ENCODE measurements at regions not wholly inside any gene's neighbourhood (a gene's known extent, or its start where the extent isn't known, plus 50 kb on each side); places are given as distances from the start of the nearest gene placed in this dataset.

DNA sequence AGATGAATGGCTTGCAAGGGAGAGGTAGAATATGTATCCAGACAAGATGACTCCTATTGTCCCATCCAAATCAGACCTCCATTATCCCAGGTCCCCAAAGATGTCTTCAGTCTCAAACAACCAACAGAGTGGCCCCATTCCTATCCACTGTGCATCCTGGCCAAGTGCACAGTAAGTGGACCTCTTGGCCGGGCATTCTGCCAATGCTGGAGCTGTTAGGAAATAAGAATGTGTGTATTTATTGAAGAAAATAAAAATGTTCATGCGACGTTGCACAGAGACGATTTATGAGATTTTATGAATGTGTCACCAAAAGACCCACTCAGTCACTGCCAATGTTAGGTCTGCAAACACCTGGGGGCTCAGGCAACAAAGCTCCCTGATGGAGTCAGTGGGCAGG is 196.0 kb downstream of the MAFB start:
- Histone ChIP-seq H3K4me1 (ENCODE audit: control insufficient read depth in 2 of 2, insufficient read depth in 2 of 2, low read length in 2 of 2) (no peaks in the 10 kb centered on the region), H3K4me3 (ENCODE audit: low read length) (no peak overlapping the region), H3K27ac (ENCODE audit: low read depth, low read length) (no peak overlapping the region), H3K27me3 (ENCODE audit: control insufficient read depth in 2 of 2, insufficient read depth in 2 of 2, low read length in 2 of 2) (no peaks in the 10 kb centered on the region), H3K9me3 (ENCODE audit: control insufficient read depth in 2 of 3, low read length in 3 of 3) (no peaks in the 10 kb centered on the region), H3K36me3 (ENCODE audit: control insufficient read depth in 2 of 3, insufficient read depth in 3 of 3, low read length in 3 of 3) (no peaks in the 10 kb centered on the region)
- H3K4me1 Mint-ChIP-seq = peaks cover 0 to 4% (median 0%) of the 10 kb centered on the region in 7 donors
- H3K4me3 Mint-ChIP-seq = no peak overlapping the region
- POLR2A ChIA-PET = no interaction called here
- H3K9me3 Mint-ChIP-seq = peaks cover 0 to 4% (median 0%) of the 10 kb centered on the region in 11 donors
- intact Hi-C loops (cut with micrococcal nuclease) = no loop called here
- no peaks in the 10 kb centered on the region for H3K36me3 Mint-ChIP-seq
- H3K27ac Mint-ChIP-seq = no peak overlapping the region
- no peak for ATAC-seq
- no peak for DNase-seq
- peaks cover 0 to 23% (median 7%) of the 10 kb centered on the region in 5 donors for H3K27me3 Mint-ChIP-seq
- CTCF ChIA-PET = no interaction called here

- Mint-ChIP-seq H3K27me3 (peaks cover 0 to 20% (median 7%) of the 10 kb centered on the region in 5 donors), H3K27ac (no peak overlapping the region), H3K4me1 (peaks cover 0 to 4% (median 0%) of the 10 kb centered on the region in 7 donors), H3K4me3 (no peak overlapping the region), H3K9me3 (peaks cover 0 to 2% (median 0%) of the 10 kb centered on the region in 11 donors), H3K36me3 (no peaks in the 10 kb centered on the region)
- H3K4me1 ChIP-seq (ENCODE audit: control insufficient read depth in 2 of 2, insufficient read depth in 2 of 2, low read length in 2 of 2) = no peaks in the 10 kb centered on the region
- H3K36me3 ChIP-seq (ENCODE audit: control insufficient read depth in 2 of 3, insufficient read depth in 3 of 3, low read length in 3 of 3) = no peaks in the 10 kb centered on the region
- no peak overlapping the region for H3K27ac ChIP-seq (ENCODE audit: low read depth, low read length)
- no peak for DNase-seq
- no peaks in the 10 kb centered on the region for H3K9me3 ChIP-seq (ENCODE audit: control insufficient read depth in 2 of 3, low read length in 3 of 3)
- no peak overlapping the region for H3K4me3 ChIP-seq (ENCODE audit: low read length)
- no peak for ATAC-seq
- CTCF ChIA-PET = no interaction called here
- intact Hi-C loops (cut with micrococcal nuclease) = no loop called here
- no peaks in the 10 kb centered on the region for H3K27me3 ChIP-seq (ENCODE audit: control insufficient read depth in 2 of 2, insufficient read depth in 2 of 2, low read length in 2 of 2)
- POLR2A ChIA-PET = no interaction called here
Measured at GRCh38 chr20:40491009-40491590, 197.9 kb downstream of the MAFB start.

GRCh38 chr20:40489886-40490285 is 199.2 kb downstream of the MAFB start:
- Histone ChIP-seq H3K36me3 (ENCODE audit: control insufficient read depth in 2 of 3, insufficient read depth in 3 of 3, low read length in 3 of 3) (no peaks in the 10 kb centered on the region), H3K27me3 (ENCODE audit: control insufficient read depth in 2 of 2, insufficient read depth in 2 of 2, low read length in 2 of 2) (no peaks in the 10 kb centered on the region), H3K4me3 (ENCODE audit: low read length) (no peak overlapping the region), H3K4me1 (ENCODE audit: control insufficient read depth in 2 of 2, insufficient read depth in 2 of 2, low read length in 2 of 2) (no peaks in the 10 kb centered on the region), H3K9me3 (ENCODE audit: control insufficient read depth in 2 of 3, low read length in 3 of 3) (no peaks in the 10 kb centered on the region), H3K27ac (ENCODE audit: low read depth, low read length) (no peak overlapping the region)
- CTCF ChIA-PET = no interaction called here
- DNase-seq (no peak), ATAC-seq (no peak)
- Mint-ChIP-seq H3K36me3 (no peaks in the 10 kb centered on the region), H3K9me3 (peaks cover 0 to 5% (median 0%) of the 10 kb centered on the region in 11 donors), H3K4me1 (peaks cover 0 to 1% (median 0%) of the 10 kb centered on the region in 7 donors), H3K27me3 (peaks cover 0 to 8% (median 3%) of the 10 kb centered on the region in 5 donors), H3K4me3 (no peak overlapping the region), H3K27ac (no peak overlapping the region)
- POLR2A ChIA-PET = no interaction called here
- intact Hi-C loops (cut with micrococcal nuclease) = no loop called here

DNA sequence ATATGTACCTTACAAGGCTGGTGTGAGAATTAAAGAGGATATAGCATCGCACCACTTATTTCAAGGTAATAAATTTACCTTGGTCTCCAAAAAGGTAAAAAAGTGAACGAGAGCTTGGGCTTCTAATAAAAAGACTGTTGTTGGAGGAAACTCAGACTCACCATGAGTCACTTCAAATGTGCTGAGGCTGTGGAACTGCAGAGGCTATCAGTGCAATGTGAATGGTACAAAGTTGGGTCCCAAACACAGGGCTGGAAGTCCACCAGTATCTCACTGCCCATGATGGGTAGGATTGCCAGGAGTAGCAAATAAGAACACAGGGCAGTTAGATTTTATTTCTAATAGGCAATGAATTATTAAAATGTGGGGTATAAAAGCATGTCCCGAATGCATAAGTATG is 200.6 kb downstream of the MAFB start:
- no peak for DNase-seq
- ChIA-PET POLR2A (no interaction called here), CTCF (no interaction called here)
- Mint-ChIP-seq H3K9me3 (peaks cover 0 to 5% (median 0%) of the 10 kb centered on the region in 11 donors), H3K36me3 (no peaks in the 10 kb centered on the region), H3K4me1 (peaks cover 0 to 1% (median 0%) of the 10 kb centered on the region in 7 donors), H3K27me3 (peaks cover 0 to 13% (median 4%) of the 10 kb centered on the region in 5 donors), H3K4me3 (no peak overlapping the region), H3K27ac (no peak overlapping the region)
- no peaks in the 10 kb centered on the region for H3K36me3 ChIP-seq (ENCODE audit: control insufficient read depth in 2 of 3, insufficient read depth in 3 of 3, low read length in 3 of 3)
- H3K27ac ChIP-seq (ENCODE audit: low read depth, low read length) = no peak overlapping the region
- no peaks in the 10 kb centered on the region for H3K9me3 ChIP-seq (ENCODE audit: control insufficient read depth in 2 of 3, low read length in 3 of 3)
- H3K27me3 ChIP-seq (ENCODE audit: control insufficient read depth in 2 of 2, insufficient read depth in 2 of 2, low read length in 2 of 2) = no peaks in the 10 kb centered on the region
- H3K4me1 ChIP-seq (ENCODE audit: control insufficient read depth in 2 of 2, insufficient read depth in 2 of 2, low read length in 2 of 2) = no peaks in the 10 kb centered on the region
- intact Hi-C loops (cut with micrococcal nuclease) = no loop called here
- no peak for ATAC-seq
- no peak overlapping the region for H3K4me3 ChIP-seq (ENCODE audit: low read length)

DNA sequence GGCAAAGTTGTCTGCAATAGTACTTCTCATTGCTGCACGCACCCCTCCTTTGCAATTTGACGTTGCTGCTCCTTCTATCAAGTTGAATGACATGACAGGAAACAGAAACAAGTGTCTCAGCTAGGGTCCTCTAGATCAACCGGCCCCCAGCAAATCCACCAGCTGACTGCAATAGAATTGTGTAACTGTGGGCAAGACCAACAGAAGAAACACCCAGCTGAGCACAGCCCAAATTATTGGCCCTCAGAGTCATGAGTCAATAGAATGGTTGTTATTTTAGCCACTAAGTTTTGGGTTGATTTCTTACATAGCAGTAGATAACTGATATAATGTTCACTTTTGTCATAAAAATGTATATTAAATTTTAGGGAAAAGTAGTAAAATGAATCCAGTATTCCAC is 202.7 kb downstream of the MAFB start:
- H3K4me1 ChIP-seq (ENCODE audit: control insufficient read depth in 2 of 2, insufficient read depth in 2 of 2, low read length in 2 of 2) = no peaks in the 10 kb centered on the region
- no peak for DNase-seq
- H3K27me3 ChIP-seq (ENCODE audit: control insufficient read depth in 2 of 2, insufficient read depth in 2 of 2, low read length in 2 of 2) = no peaks in the 10 kb centered on the region
- CTCF ChIA-PET = no interaction called here
- peaks cover 0 to 17% (median 7%) of the 10 kb centered on the region in 5 donors for H3K27me3 Mint-ChIP-seq
- peaks cover 0 to 2% (median 0%) of the 10 kb centered on the region in 7 donors for H3K4me1 Mint-ChIP-seq
- H3K4me3 Mint-ChIP-seq = no peak overlapping the region
- no peaks in the 10 kb centered on the region for H3K36me3 ChIP-seq (ENCODE audit: control insufficient read depth in 2 of 3, insufficient read depth in 3 of 3, low read length in 3 of 3)
- no peak overlapping the region for H3K27ac Mint-ChIP-seq
- H3K9me3 Mint-ChIP-seq = peaks cover 0 to 7% (median 0%) of the 10 kb centered on the region in 11 donors
- POLR2A ChIA-PET = no interaction called here
- no peak overlapping the region for H3K4me3 ChIP-seq (ENCODE audit: low read length)
- intact Hi-C loops (cut with micrococcal nuclease) = no loop called here
- H3K9me3 ChIP-seq (ENCODE audit: control insufficient read depth in 2 of 3, low read length in 3 of 3) = no peaks in the 10 kb centered on the region
- no peak for ATAC-seq
- no peak overlapping the region for H3K27ac ChIP-seq (ENCODE audit: low read depth, low read length)
- H3K36me3 Mint-ChIP-seq = no peaks in the 10 kb centered on the region

DNA sequence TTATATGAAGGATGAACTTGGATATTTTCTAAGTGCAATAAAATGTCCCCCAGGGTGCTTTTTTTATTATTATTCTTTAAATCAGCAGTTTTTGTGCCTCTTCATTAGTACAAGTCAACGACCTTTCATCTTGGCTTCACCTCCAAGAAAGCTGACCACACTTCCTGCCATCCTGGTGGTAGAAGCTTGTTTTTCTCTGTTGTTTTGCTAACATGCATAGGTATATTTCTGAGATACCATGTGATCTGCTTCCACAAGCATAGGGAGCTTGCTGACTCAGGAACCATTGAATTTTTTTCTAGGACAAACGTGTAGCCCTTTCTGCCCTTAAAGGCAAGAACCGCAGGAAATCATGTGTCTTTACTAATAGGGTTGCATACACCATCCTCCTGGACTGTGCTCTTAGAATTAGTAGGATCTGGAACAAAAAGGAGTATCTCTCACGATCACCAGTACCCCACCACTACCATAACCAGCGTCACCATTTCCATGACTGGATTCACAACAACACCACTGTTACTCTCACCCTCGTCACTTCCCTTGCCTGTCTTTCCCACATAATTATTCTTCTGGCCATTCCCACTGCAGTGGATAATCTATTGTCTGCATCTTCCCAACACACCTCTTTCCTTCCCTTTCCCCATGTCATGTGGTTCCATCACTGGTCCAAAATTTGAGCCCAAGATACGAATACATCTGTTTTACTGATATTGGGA is 207.1 kb downstream of the MAFB start:
- no peak overlapping the region for H3K4me3 ChIP-seq (ENCODE audit: low read length)
- H3K27ac Mint-ChIP-seq = no peak overlapping the region
- ATAC-seq = no peak
- ChIA-PET POLR2A (no interaction called here), CTCF (no interaction called here)
- peaks cover 2 to 23% (median 13%) of the 10 kb centered on the region in 5 donors for H3K27me3 Mint-ChIP-seq
- no peaks in the 10 kb centered on the region for H3K27me3 ChIP-seq (ENCODE audit: control insufficient read depth in 2 of 2, insufficient read depth in 2 of 2, low read length in 2 of 2)
- no peak overlapping the region for H3K27ac ChIP-seq (ENCODE audit: low read depth, low read length)
- H3K4me1 Mint-ChIP-seq = peaks cover 0 to 2% (median 0%) of the 10 kb centered on the region in 7 donors
- no peaks in the 10 kb centered on the region for H3K36me3 ChIP-seq (ENCODE audit: control insufficient read depth in 2 of 3, insufficient read depth in 3 of 3, low read length in 3 of 3)
- no peak for DNase-seq
- H3K36me3 Mint-ChIP-seq = no peaks in the 10 kb centered on the region
- H3K4me3 Mint-ChIP-seq = no peak overlapping the region
- no peaks in the 10 kb centered on the region for H3K4me1 ChIP-seq (ENCODE audit: control insufficient read depth in 2 of 2, insufficient read depth in 2 of 2, low read length in 2 of 2)
- no peaks in the 10 kb centered on the region for H3K9me3 ChIP-seq (ENCODE audit: control insufficient read depth in 2 of 3, low read length in 3 of 3)
- intact Hi-C loops (cut with micrococcal nuclease) = no loop called here
- peaks cover 0 to 8% (median 0%) of the 10 kb centered on the region in 11 donors for H3K9me3 Mint-ChIP-seq

DNA sequence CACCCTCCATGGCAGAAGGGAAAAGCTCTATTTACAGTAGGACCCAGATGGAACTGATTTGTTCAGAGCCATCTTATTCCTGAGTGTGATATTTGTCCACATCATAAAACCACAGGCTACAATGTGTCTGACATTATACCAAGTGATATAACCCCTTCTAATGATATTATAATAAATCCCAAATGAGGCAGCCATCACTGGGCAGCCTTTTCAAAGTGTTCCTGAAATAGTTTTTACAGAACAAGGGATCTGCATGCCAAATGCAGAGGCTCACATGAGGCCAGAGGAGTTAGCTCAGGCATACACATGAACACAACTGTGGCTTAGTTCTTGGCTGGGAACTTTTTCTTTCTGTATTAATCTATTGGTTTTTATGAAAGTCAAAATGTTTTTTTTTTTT is 207.7 kb downstream of the MAFB start:
- Histone ChIP-seq H3K4me1 (ENCODE audit: control insufficient read depth in 2 of 2, insufficient read depth in 2 of 2, low read length in 2 of 2) (no peaks in the 10 kb centered on the region), H3K27ac (ENCODE audit: low read depth, low read length) (no peak overlapping the region), H3K4me3 (ENCODE audit: low read length) (no peak overlapping the region), H3K9me3 (ENCODE audit: control insufficient read depth in 2 of 3, low read length in 3 of 3) (no peaks in the 10 kb centered on the region), H3K36me3 (ENCODE audit: control insufficient read depth in 2 of 3, insufficient read depth in 3 of 3, low read length in 3 of 3) (no peaks in the 10 kb centered on the region), H3K27me3 (ENCODE audit: control insufficient read depth in 2 of 2, insufficient read depth in 2 of 2, low read length in 2 of 2) (no peaks in the 10 kb centered on the region)
- ATAC-seq = no peak
- Mint-ChIP-seq H3K27me3 (peaks cover 2 to 27% (median 14%) of the 10 kb centered on the region in 5 donors), H3K4me3 (no peak overlapping the region), H3K36me3 (no peaks in the 10 kb centered on the region), H3K4me1 (peaks cover 0 to 2% (median 0%) of the 10 kb centered on the region in 7 donors), H3K9me3 (peaks cover 0 to 8% (median 0%) of the 10 kb centered on the region in 11 donors), H3K27ac (no peak overlapping the region)
- ChIA-PET CTCF (no interaction called here), POLR2A (no interaction called here)
- no peak for DNase-seq
- intact Hi-C loops (cut with micrococcal nuclease) = no loop called here

All from naive thymus-derived CD4-positive, alpha-beta T cell (primary cell).